Suprapubic skin (tissue), 4 donors: ENCODE measurements at regions not wholly inside any gene's neighbourhood (a gene's known extent, or its start where the extent isn't known, plus 50 kb on each side); places are given as distances from the start of the nearest gene placed in this dataset.

ENCODE experiments used
- DNase-seq, 2 donors: peaks; one replicate each; pipeline ENCODE4 v3.0.0-alpha.2; 2019; ENCODE audit warnings: low spot score in 2 of 2
- H3K27ac ChIP-seq: fragments of 200-600 bp; sonication (generic); one replicate; pipeline ENCODE4 v1.5.1; 2019
- H3K27me3 ChIP-seq: fragments of 200-600 bp; sonication (generic); one replicate; pipeline ENCODE4 v1.5.1; 2019
- H3K36me3 ChIP-seq: fragments of 200-600 bp; sonication (generic); one replicate; pipeline ENCODE4 v1.5.1; 2019
- H3K4me1 ChIP-seq: fragments of 200-600 bp; sonication (generic); one replicate; pipeline ENCODE4 v1.5.1; 2019
- H3K4me3 ChIP-seq: fragments of 200-600 bp; sonication (generic); one replicate; pipeline ENCODE4 v1.5.1; 2019; ENCODE audit warnings: mild to moderate bottlenecking
- H3K9me3 ChIP-seq: fragments of 200-600 bp; sonication (generic); one replicate; pipeline ENCODE4 v1.5.1; 2019
- EP300 ChIP-seq: sonication (generic); formaldehyde crosslinking; IDR thresholded peaks from one replicate; pipeline ENCODE4 v1.6.1; 2017; ENCODE audit warnings: antibody characterized with exemption
- POLR2A ChIP-seq, 2 donors: fragments of 450-650 bp; IDR thresholded peaks; one replicate each; pipeline ENCODE4 v1.6.1; 2017; ENCODE audit warnings: antibody characterized with exemption in 2 of 2, mild to moderate bottlenecking in 2 of 2, moderate library complexity in 2 of 2
- POLR2AphosphoS5 ChIP-seq, 3 donors: sonication (generic); formaldehyde crosslinking; IDR thresholded peaks; one replicate each; pipeline ENCODE4 v1.6.1; 2017; ENCODE audit warnings: antibody characterized with exemption in 3 of 3
- WGBS: methylation state at CpG from one replicate; pipeline ENCODE4 v1.1.5; 2018; 5-methylcytosine and 5-hydroxymethylcytosine counted together
- TF ChIP-seq, protein P1 (sequence below), 2 donors: fragments of 200-600 bp in 1 of 2; fragments of 450-650 bp in 1 of 2; sonication (generic) in 1 of 2; IDR thresholded peaks; one replicate each; pipeline ENCODE4 v1.5.1; 2016 to 2019; ENCODE audit warnings: antibody characterized with exemption in 2 of 2, mild to moderate bottlenecking in 1 of 2, moderate library complexity in 1 of 2

DNA sequence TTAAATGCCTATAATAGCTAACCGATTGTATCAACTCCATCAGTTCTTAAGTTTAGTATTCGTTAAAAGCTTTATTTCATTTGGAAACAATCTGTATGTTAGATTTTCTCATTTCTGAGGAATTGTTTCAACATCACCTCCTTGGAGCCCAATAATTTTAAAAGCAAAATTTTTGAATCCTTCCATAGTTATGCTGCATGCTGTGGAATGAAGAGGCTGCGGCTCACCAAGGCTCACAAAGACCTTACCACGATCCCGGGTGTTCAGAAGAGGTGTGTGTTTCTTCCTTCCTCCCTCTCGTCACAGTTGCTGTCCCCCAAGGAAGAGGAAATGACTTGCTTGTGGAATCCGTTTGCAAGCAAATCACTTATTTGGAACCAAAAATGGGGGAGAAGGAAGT lies 143.8 kb downstream of the FGF1 start:
- Histone ChIP-seq H3K4me3 (no peak overlapping the region), H3K4me1 (peaks cover 12% of the 10 kb centered on the region), H3K27ac (peak overlapping the region; percentile 29), H3K36me3 (no peaks in the 10 kb centered on the region), H3K9me3 (no peaks in the 10 kb centered on the region), H3K27me3 (no peaks in the 10 kb centered on the region)
- TF ChIP-seq, protein P1, sequence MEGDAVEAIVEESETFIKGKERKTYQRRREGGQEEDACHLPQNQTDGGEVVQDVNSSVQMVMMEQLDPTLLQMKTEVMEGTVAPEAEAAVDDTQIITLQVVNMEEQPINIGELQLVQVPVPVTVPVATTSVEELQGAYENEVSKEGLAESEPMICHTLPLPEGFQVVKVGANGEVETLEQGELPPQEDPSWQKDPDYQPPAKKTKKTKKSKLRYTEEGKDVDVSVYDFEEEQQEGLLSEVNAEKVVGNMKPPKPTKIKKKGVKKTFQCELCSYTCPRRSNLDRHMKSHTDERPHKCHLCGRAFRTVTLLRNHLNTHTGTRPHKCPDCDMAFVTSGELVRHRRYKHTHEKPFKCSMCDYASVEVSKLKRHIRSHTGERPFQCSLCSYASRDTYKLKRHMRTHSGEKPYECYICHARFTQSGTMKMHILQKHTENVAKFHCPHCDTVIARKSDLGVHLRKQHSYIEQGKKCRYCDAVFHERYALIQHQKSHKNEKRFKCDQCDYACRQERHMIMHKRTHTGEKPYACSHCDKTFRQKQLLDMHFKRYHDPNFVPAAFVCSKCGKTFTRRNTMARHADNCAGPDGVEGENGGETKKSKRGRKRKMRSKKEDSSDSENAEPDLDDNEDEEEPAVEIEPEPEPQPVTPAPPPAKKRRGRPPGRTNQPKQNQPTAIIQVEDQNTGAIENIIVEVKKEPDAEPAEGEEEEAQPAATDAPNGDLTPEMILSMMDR (IDR thresholded peaks at IDR 0.05), result no peak
- TF ChIP-seq EP300, result no peak
- DNase-seq, result no peak
- 73% methylated on average over 7 of the region's 7 CpGs for WGBS

DNA sequence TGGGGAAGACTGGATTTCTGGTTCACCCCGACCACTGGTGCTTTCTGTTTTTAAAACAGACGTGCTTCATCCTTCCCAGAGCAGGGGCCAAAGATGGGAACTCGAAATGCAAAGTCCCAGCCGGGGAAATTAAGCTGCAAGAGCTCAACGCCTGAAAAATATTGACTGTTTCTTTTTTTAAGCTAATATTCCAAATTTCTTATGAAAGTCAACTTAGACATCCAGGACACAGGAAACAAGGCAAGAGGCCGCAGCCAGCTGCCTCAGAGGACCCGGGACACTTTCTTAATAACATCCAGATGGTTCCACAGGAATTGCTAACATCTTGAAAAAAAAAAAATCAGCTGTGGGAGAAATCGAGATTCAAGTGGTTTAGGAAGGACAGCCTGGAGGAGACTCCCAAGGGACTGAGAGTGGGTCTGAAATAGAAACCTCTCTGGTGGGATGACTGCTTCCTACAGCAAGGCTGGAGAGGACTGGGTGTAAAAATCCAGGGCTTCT lies 144.9 kb downstream of the FGF1 start:
- H3K27ac ChIP-seq, result peak overlapping the region; percentile 57
- H3K27me3 ChIP-seq, result no peaks in the 10 kb centered on the region
- DNase-seq, result no peak
- no peaks in the 10 kb centered on the region for H3K9me3 ChIP-seq
- TF ChIP-seq POLR2AphosphoS5 (IDR thresholded peaks at IDR 0.05) (peak in 1 of 3 donors; percentile 16), EP300 (no peak)
- no peak overlapping the region for H3K4me3 ChIP-seq
- H3K4me1 ChIP-seq, result peaks cover 12% of the 10 kb centered on the region
- no peaks in the 10 kb centered on the region for H3K36me3 ChIP-seq
- WGBS, result 49% methylated on average over 8 of the region's 8 CpGs

DNA sequence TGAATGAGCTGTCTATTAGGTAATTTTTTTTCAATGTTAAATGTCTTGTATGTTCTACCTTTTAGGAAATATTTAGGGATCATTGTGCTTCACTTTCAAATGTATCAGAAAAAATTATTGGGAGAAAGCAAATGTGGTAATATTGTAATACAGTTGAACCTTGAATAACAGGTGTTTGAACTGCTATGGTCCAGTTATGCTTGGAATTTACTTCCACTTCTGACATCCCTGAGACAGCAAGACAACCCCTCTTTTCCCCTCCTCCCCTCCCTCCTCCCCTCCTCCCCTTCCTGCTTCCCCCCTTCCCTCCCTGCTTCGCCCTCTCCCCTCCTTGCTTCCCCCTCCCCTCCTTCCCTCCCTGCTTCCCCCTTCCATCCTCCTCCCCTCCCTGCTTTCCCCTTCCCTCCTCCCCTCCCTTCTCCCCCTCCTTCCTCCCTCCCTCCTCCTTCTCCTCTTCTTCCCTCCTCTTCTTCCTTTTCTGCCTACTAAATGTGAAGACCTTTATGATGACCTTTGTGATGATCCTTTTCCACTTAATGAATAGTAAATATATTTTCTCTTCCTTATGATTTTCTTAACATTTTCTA lies 146.6 kb downstream of the FGF1 start:
- no peaks in the 10 kb centered on the region for H3K9me3 ChIP-seq
- peaks cover 12% of the 10 kb centered on the region for H3K4me1 ChIP-seq
- no peak overlapping the region for H3K4me3 ChIP-seq
- no peak for TF ChIP-seq POLR2AphosphoS5 (IDR thresholded peaks at IDR 0.05)
- TF ChIP-seq, protein P1 (IDR thresholded peaks at IDR 0.05), result no peak
- no peak for TF ChIP-seq EP300
- no peak for TF ChIP-seq POLR2A (IDR thresholded peaks at IDR 0.05)
- no CpG with 5 or more reads among the region's 1 CpG for WGBS
- DNase-seq, result no peak
- H3K27me3 ChIP-seq, result no peaks in the 10 kb centered on the region
- H3K36me3 ChIP-seq, result no peaks in the 10 kb centered on the region
- H3K27ac ChIP-seq, result no peak overlapping the region

DNA sequence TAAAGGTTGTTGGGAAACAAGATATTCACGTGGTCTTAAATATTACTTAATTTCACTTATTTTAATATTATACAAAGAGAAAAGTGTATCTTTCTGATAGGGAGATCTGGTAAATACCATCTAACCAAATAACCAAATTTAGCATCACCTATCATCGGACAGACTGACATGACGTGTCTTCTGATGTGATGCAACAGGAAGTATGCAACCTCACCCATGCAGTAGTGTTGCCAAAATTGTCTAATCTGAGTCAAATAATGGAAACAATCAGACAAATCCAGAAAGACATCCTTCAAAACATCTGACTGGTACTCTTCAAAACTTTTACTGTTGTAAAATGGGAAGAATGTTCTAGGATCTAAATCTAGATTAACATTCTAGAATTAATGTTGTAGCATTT lies 148.0 kb downstream of the FGF1 start:
- Histone ChIP-seq H3K27me3 (no peaks in the 10 kb centered on the region), H3K4me3 (no peak overlapping the region), H3K4me1 (peaks cover 8% of the 10 kb centered on the region), H3K36me3 (no peaks in the 10 kb centered on the region), H3K9me3 (no peaks in the 10 kb centered on the region), H3K27ac (no peak overlapping the region)
- DNase-seq, result no peak
- WGBS, result 54% methylated on average over 3 of the region's 3 CpGs
- no peak for TF ChIP-seq POLR2A (IDR thresholded peaks at IDR 0.05)
- TF ChIP-seq POLR2AphosphoS5 (IDR thresholded peaks at IDR 0.05), result no peak
- TF ChIP-seq EP300, result no peak
- TF ChIP-seq, protein P1 (IDR thresholded peaks at IDR 0.05), result no peak

DNA sequence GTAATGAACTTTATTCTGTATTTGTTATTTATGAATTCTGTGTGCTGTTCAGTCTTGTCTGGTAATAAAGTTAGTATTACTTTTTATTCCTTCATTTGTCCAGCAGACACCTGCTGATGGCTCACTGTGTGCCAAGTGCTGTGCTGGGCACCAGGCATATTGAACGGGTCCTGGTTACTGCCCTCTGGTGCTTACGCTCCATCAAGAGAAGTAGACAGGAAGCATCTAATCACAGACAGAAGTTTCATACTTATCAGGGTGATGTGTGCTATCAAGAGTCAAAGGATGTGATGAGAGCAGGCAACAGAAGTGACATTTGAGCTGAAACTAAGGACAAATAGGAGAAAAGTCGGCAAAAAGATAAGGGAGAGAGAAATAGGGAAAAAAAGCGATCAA lies 153.1 kb downstream of the FGF1 start:
- 84% methylated on average over 4 of the region's 4 CpGs for WGBS
- TF ChIP-seq POLR2A (IDR thresholded peaks at IDR 0.05), result no peak
- no peak for TF ChIP-seq POLR2AphosphoS5 (IDR thresholded peaks at IDR 0.05)
- no peak for TF ChIP-seq EP300
- TF ChIP-seq, protein P1 (IDR thresholded peaks at IDR 0.05), result no peak
- no peaks in the 10 kb centered on the region for H3K9me3 ChIP-seq
- no peak overlapping the region for H3K4me3 ChIP-seq
- no peaks in the 10 kb centered on the region for H3K4me1 ChIP-seq
- DNase-seq, result no peak
- H3K27ac ChIP-seq, result no peak overlapping the region
- no peaks in the 10 kb centered on the region for H3K36me3 ChIP-seq
- H3K27me3 ChIP-seq, result no peaks in the 10 kb centered on the region
